Thyroid gland (tissue), 4 donors: ENCODE measurements at regions not wholly inside any gene's neighbourhood (a gene's known extent, or its start where the extent isn't known, plus 50 kb on each side); places are given as distances from the start of the nearest gene placed in this dataset.

ENCODE experiments used
- DNase-seq, 2 donors: peaks; one replicate each; pipeline ENCODE4 v3.0.0-alpha.2; 2019
- H3K27ac ChIP-seq, 3 donors: fragments of 200-600 bp; sonication (generic); 1 replicate in 2 of 3; 2 replicates in 1 of 3; pipeline ENCODE4 v1.5.1; 2016 to 2019; ENCODE audit warnings: mild to moderate bottlenecking in 1 of 3, moderate library complexity in 1 of 3
- H3K27me3 ChIP-seq: fragments of 200-600 bp; sonication (generic); one replicate; pipeline ENCODE4 v1.5.1; 2019
- H3K36me3 ChIP-seq, 2 donors: fragments of 200-600 bp; sonication (generic); one replicate each; pipeline ENCODE4 v1.5.1; 2016 to 2019
- H3K4me1 ChIP-seq, 2 donors: fragments of 200-600 bp; sonication (generic); one replicate each; pipeline ENCODE4 v1.5.1; 2017 to 2019
- H3K4me3 ChIP-seq, 3 donors: fragments of 200-600 bp; sonication (generic); replicated peaks in 1 of 3; 1 replicate in 2 of 3; 2 replicates in 1 of 3; pipeline ENCODE4 v1.5.1; 2016; ENCODE audit warnings: mild to moderate bottlenecking in 1 of 3
- H3K9me3 ChIP-seq: fragments of 200-600 bp; sonication (generic); one replicate; pipeline ENCODE4 v1.5.1; 2017
- CTCF ChIP-seq, 6 experiments: fragments of 200-600 bp in 3 of 6; fragments of 450-650 bp in 3 of 6; sonication (generic) in 3 of 6; IDR thresholded peaks; one replicate each; pipeline ENCODE4 v1.5.1; 2016 to 2019; ENCODE audit warnings: antibody characterized with exemption in 6 of 6, mild to moderate bottlenecking in 2 of 6, inconsistent platforms in 1 of 6, moderate library complexity in 1 of 6
- POLR2A ChIP-seq, 2 donors: fragments of 450-650 bp; IDR thresholded peaks; one replicate each; pipeline ENCODE4 v1.6.1; 2017; ENCODE audit warnings: antibody characterized with exemption in 2 of 2, mild to moderate bottlenecking in 2 of 2, moderate library complexity in 1 of 2
- WGBS, 2 donors: methylation state at CpG; one replicate each; pipeline ENCODE4 v1.1.5; 2017; 5-methylcytosine and 5-hydroxymethylcytosine counted together
- intact Hi-C: fragments of 100-400 bp; cut with DNase I; formaldehyde crosslinking; loops from one replicate; pipeline ENCODE4 v1.15.1; 2023

GRCh38 chr2:64336171-64336570 is 117.8 kb upstream of the LGALSL start:
- 95 to 96% methylated on average over 1 of the region's 1 CpG for WGBS, 2 donors
- intact Hi-C loops, result no loop called here
- no peak overlapping the region for H3K27ac ChIP-seq

GRCh38 chr2:64337314-64337713 is 116.6 kb upstream of the LGALSL start:
- intact Hi-C loops, result no loop called here
- Histone ChIP-seq H3K4me1 (no peaks in the 10 kb centered on the region), H3K9me3 (no peaks in the 10 kb centered on the region), H3K36me3 (no peaks in the 10 kb centered on the region), H3K27ac (no peak overlapping the region), H3K4me3 (no peak overlapping the region), H3K27me3 (no peaks in the 10 kb centered on the region)
- DNase-seq, result no peak
- TF ChIP-seq CTCF (IDR thresholded peaks at IDR 0.05) (no peak), POLR2A (IDR thresholded peaks at IDR 0.05) (no peak)
- WGBS, 2 donors, result 96 to 98% methylated on average over 3 of the region's 3 CpGs

More at GRCh38 chr2:64336171-64336570, 117.8 kb upstream of the LGALSL start:
- Histone ChIP-seq H3K9me3 (no peaks in the 10 kb centered on the region), H3K36me3 (no peaks in the 10 kb centered on the region), H3K4me1 (peaks cover under 1 to 5% of the 10 kb centered on the region in 2 donors), H3K4me3 (no peak overlapping the region), H3K27me3 (no peaks in the 10 kb centered on the region)
- no peak for TF ChIP-seq CTCF (IDR thresholded peaks at IDR 0.05)
- TF ChIP-seq POLR2A (IDR thresholded peaks at IDR 0.05), result no peak
- no peak for DNase-seq

GRCh38 chr2:64338108-64338507 is 115.9 kb upstream of the LGALSL start:
- intact Hi-C loops, result no loop called here
- WGBS, 2 donors, result 44 to 65% methylated on average over 4 of the region's 4 CpGs
- Histone ChIP-seq H3K27ac (no peak overlapping the region), H3K27me3 (no peaks in the 10 kb centered on the region), H3K36me3 (no peaks in the 10 kb centered on the region), H3K9me3 (no peaks in the 10 kb centered on the region), H3K4me1 (no peaks in the 10 kb centered on the region), H3K4me3 (no peak overlapping the region)
- no peak for DNase-seq
- no peak for TF ChIP-seq POLR2A (IDR thresholded peaks at IDR 0.05)
- no peak for TF ChIP-seq CTCF (IDR thresholded peaks at IDR 0.05)

- H3K36me3 ChIP-seq, result no peaks in the 10 kb centered on the region
These were observed 115.0 kb upstream of the LGALSL start for GRCh38 chr2:64338910-64339500.

More at GRCh38 chr2:64338910-64339500, 115.0 kb upstream of the LGALSL start:
- Histone ChIP-seq H3K27ac (no peak overlapping the region), H3K4me1 (no peaks in the 10 kb centered on the region), H3K9me3 (no peaks in the 10 kb centered on the region), H3K4me3 (no peak overlapping the region), H3K27me3 (no peaks in the 10 kb centered on the region)
- intact Hi-C loops, result no loop called here
- TF ChIP-seq POLR2A (IDR thresholded peaks at IDR 0.05) (no peak), CTCF (IDR thresholded peaks at IDR 0.05) (no peak)
- no peak for DNase-seq
- WGBS, 2 donors, result 89 to 91% methylated on average over 5 of the region's 5 CpGs
